Osteocyte (in vitro differentiated cells): ENCODE measurements at regions not wholly inside any gene's neighbourhood (a gene's known extent, or its start where the extent isn't known, plus 50 kb on each side); places are given as distances from the start of the nearest gene placed in this dataset.

Experiments used
- DNase-seq: peaks from one replicate; pipeline ENCODE4 v3.0.0; 2021; ENCODE audit warnings: mixed read lengths; ENCODE audit not compliant: unreplicated experiment; ENCODE audit errors: extremely low spot score
- H3K27ac Mint-ChIP-seq: one replicate; pipeline ENCODE4 v1.8.0; 2021; ENCODE audit warnings: mild to moderate bottlenecking, mixed read lengths; ENCODE audit not compliant: unreplicated experiment
- H3K27me3 Mint-ChIP-seq: one replicate; pipeline ENCODE4 v1.8.0; 2021; ENCODE audit warnings: mixed read lengths; ENCODE audit not compliant: unreplicated experiment
- H3K36me3 Mint-ChIP-seq: one replicate; pipeline ENCODE4 v1.8.0; 2021; ENCODE audit warnings: mixed read lengths; ENCODE audit not compliant: unreplicated experiment
- H3K4me1 Mint-ChIP-seq: one replicate; pipeline ENCODE4 v1.8.0; 2021; ENCODE audit warnings: mixed read lengths; ENCODE audit not compliant: unreplicated experiment
- H3K4me3 Mint-ChIP-seq: one replicate; pipeline ENCODE4 v1.8.0; 2021; ENCODE audit warnings: mild to moderate bottlenecking, moderate library complexity, mixed read lengths; ENCODE audit not compliant: unreplicated experiment
- H3K9me3 Mint-ChIP-seq: one replicate; pipeline ENCODE4 v1.8.0; 2021; ENCODE audit warnings: mixed read lengths; ENCODE audit not compliant: unreplicated experiment
- TF ChIP-seq, protein P1 (sequence below): fragments of 200-600 bp; sonication (generic); IDR thresholded peaks from 2 replicates; pipeline ENCODE4 v1.5.0; 2021; ENCODE audit warnings: antibody characterized with exemption, mild to moderate bottlenecking, moderate library complexity

- DNase-seq = no peak
These were observed 99.6 kb upstream of the HMGCLL1 start for GRCh38 chr6:55678330-55679224.

DNA sequence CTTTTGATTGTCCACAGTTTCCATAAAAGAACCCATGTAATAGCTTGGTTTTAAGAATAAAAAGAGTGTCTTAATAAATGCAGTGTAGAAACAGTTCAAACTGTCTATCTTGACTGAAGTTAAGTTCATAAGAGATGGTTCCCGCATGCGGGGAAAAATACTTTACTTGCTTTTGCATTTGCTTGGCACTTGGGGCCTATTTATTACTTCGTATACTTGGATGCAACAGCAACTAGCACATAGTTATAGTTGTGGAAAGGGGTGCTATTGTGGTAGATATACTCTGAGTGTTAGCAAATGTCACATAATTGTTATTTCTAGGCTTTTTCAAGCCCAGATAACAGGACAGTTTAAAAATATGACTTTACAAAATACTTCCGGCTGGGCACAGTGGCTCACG is 97.7 kb upstream of the HMGCLL1 start:
- Mint-ChIP-seq H3K4me1 (peaks cover 35% of the 10 kb centered on the region), H3K9me3 (no peaks in the 10 kb centered on the region), H3K4me3 (no peak overlapping the region), H3K27ac (no peak overlapping the region), H3K27me3 (no peaks in the 10 kb centered on the region), H3K36me3 (no peaks in the 10 kb centered on the region)
- DNase-seq = no peak
- TF ChIP-seq, protein P1, sequence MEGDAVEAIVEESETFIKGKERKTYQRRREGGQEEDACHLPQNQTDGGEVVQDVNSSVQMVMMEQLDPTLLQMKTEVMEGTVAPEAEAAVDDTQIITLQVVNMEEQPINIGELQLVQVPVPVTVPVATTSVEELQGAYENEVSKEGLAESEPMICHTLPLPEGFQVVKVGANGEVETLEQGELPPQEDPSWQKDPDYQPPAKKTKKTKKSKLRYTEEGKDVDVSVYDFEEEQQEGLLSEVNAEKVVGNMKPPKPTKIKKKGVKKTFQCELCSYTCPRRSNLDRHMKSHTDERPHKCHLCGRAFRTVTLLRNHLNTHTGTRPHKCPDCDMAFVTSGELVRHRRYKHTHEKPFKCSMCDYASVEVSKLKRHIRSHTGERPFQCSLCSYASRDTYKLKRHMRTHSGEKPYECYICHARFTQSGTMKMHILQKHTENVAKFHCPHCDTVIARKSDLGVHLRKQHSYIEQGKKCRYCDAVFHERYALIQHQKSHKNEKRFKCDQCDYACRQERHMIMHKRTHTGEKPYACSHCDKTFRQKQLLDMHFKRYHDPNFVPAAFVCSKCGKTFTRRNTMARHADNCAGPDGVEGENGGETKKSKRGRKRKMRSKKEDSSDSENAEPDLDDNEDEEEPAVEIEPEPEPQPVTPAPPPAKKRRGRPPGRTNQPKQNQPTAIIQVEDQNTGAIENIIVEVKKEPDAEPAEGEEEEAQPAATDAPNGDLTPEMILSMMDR = no peak

More at GRCh38 chr6:55678330-55679224, 99.6 kb upstream of the HMGCLL1 start:
- TF ChIP-seq, protein P1 = no peak
- Mint-ChIP-seq H3K4me1 (peaks cover 35% of the 10 kb centered on the region), H3K27ac (peak overlapping the region; percentile 54), H3K27me3 (no peaks in the 10 kb centered on the region), H3K9me3 (no peaks in the 10 kb centered on the region), H3K4me3 (peak overlapping the region; percentile 22), H3K36me3 (no peaks in the 10 kb centered on the region)

DNA sequence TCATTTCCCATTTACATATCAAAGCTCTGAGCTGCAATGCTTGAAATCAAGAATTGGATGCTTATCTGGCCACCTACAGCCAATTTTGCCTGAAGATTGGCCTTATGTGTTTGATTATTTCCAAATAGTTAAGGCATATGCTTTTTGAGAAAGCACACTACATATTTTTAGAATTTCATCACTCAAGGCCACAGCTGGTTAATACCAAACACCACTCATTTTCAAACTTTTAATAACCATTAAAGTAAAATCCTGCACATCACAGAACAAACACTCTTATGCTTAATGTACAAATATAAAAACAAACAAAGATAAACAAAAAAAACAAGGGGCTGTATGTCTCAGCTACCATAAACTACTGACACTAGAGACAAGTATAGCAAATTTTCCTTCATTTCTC is 96.9 kb upstream of the HMGCLL1 start:
- H3K4me3 Mint-ChIP-seq = no peak overlapping the region
- no peak for DNase-seq
- H3K27ac Mint-ChIP-seq = no peak overlapping the region
- TF ChIP-seq, protein P1 = no peak
- H3K9me3 Mint-ChIP-seq = no peaks in the 10 kb centered on the region
- peaks cover 35% of the 10 kb centered on the region for H3K4me1 Mint-ChIP-seq
- H3K27me3 Mint-ChIP-seq = no peaks in the 10 kb centered on the region
- no peaks in the 10 kb centered on the region for H3K36me3 Mint-ChIP-seq

GRCh38 chr6:55674672-55675071 is 95.7 kb upstream of the HMGCLL1 start:
- peak overlapping the region; percentile 9 for H3K27ac Mint-ChIP-seq
- H3K27me3 Mint-ChIP-seq = no peaks in the 10 kb centered on the region
- no peaks in the 10 kb centered on the region for H3K36me3 Mint-ChIP-seq
- TF ChIP-seq, protein P1 = no peak
- H3K9me3 Mint-ChIP-seq = no peaks in the 10 kb centered on the region
- peaks cover 39% of the 10 kb centered on the region for H3K4me1 Mint-ChIP-seq
- no peak overlapping the region for H3K4me3 Mint-ChIP-seq
- no peak for DNase-seq

DNA sequence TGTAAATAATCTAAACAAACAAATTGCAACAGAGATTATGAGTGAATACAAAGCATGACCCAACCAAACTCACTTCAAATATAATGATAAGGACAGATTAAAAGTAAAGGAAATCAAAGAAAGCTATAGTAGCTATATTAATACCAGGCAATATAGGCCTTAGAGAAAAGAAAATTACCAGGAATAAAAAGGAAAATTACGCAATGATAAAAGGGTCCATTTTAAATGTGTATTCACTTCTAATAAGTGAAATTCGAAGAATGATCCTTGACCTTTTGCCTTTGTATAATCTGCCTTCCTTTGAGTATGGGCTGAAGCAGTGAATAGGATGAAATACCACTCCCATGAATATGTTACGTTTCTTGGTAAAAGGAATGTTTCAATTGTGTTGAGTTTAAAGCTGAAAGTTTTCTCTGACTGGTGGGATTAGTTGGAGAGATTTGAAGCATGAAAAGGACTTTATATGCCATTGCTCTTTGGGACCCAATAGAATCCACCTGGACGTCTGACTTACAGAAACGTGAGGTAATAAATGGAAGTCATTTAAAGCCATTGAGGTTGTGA is 91.9 kb upstream of the HMGCLL1 start:
- Mint-ChIP-seq H3K9me3 (no peaks in the 10 kb centered on the region), H3K4me3 (no peak overlapping the region), H3K27ac (no peak overlapping the region), H3K36me3 (no peaks in the 10 kb centered on the region), H3K27me3 (no peaks in the 10 kb centered on the region), H3K4me1 (peaks cover 35% of the 10 kb centered on the region)
- DNase-seq = no peak
- TF ChIP-seq, protein P1 = no peak
